Activated CD4-positive, alpha-beta memory T cell treated with anti-CD3 and anti-CD28 coated beads for 36 hours (primary cell): ENCODE measurements at regions not wholly inside any gene's neighbourhood (a gene's known extent, or its start where the extent isn't known, plus 50 kb on each side); places are given as distances from the start of the nearest gene placed in this dataset.

Experiments used
- CTCF ChIA-PET: fragments of 350-600 bp; sonication (Branson Sonifier 250); formaldehyde crosslinking; loops from one replicate; lab custom pipeline; 2021; ENCODE audit warnings: antibody characterized with exemption, inconsistent platforms; lab: Charles Lee
- POLR2A ChIA-PET: fragments of 350-600 bp; sonication (Branson Sonifier 250); formaldehyde crosslinking; loops from one replicate; lab custom pipeline; 2021; ENCODE audit warnings: antibody characterized with exemption; lab: Charles Lee
- DNase-seq: peaks from one replicate; pipeline ENCODE4 v3.0.0-alpha.2; 2020
- H3K27ac Mint-ChIP-seq: one replicate; pipeline ENCODE4 v1.8.0; 2021; ENCODE audit warnings: mixed read lengths
- H3K27me3 Mint-ChIP-seq: one replicate; pipeline ENCODE4 v1.8.0; 2021; ENCODE audit warnings: mixed read lengths
- H3K36me3 Mint-ChIP-seq: one replicate; pipeline ENCODE4 v1.8.0; 2021; ENCODE audit warnings: mixed read lengths
- H3K4me1 Mint-ChIP-seq: one replicate; pipeline ENCODE4 v1.8.0; 2021; ENCODE audit warnings: low read depth, mixed read lengths
- H3K4me3 Mint-ChIP-seq: one replicate; pipeline ENCODE4 v1.8.0; 2021; ENCODE audit warnings: mild to moderate bottlenecking, mixed read lengths
- H3K9me3 Mint-ChIP-seq: one replicate; pipeline ENCODE4 v1.8.0; 2021; ENCODE audit warnings: mixed read lengths
- intact Hi-C: fragments of 100-400 bp; cut with micrococcal nuclease; formaldehyde crosslinking; loops from one replicate; pipeline ENCODE4 v1.15.1; 2023

- CTCF ChIA-PET = no interaction called here
- intact Hi-C loops = loop anchor here (5.0 kb wide), 1 partner anchor 64 kb away; no protein-coding TSS in a partner anchor
- no peaks in the 10 kb centered on the region for H3K27me3 Mint-ChIP-seq
Measured at GRCh38 chr5:110321117-110321516, 405.4 kb downstream of the TMEM232 start.

GRCh38 chr5:110323357-110323756 lies 403.1 kb downstream of the TMEM232 start:
- POLR2A ChIA-PET = no interaction called here
- no peak overlapping the region for H3K4me3 Mint-ChIP-seq
- no peaks in the 10 kb centered on the region for H3K9me3 Mint-ChIP-seq
- no peaks in the 10 kb centered on the region for H3K4me1 Mint-ChIP-seq
- H3K27me3 Mint-ChIP-seq = no peaks in the 10 kb centered on the region
- intact Hi-C loops = loop anchor here (5.0 kb wide), 1 partner anchor 66 kb away; no protein-coding TSS in a partner anchor
- DNase-seq = no peak
- no peak overlapping the region for H3K27ac Mint-ChIP-seq
- no peaks in the 10 kb centered on the region for H3K36me3 Mint-ChIP-seq
- CTCF ChIA-PET = no interaction called here

More at GRCh38 chr5:110321117-110321516, 405.4 kb downstream of the TMEM232 start:
- no peak for DNase-seq
- peaks cover 3% of the 10 kb centered on the region for H3K9me3 Mint-ChIP-seq
- H3K36me3 Mint-ChIP-seq = no peaks in the 10 kb centered on the region
- no peak overlapping the region for H3K4me3 Mint-ChIP-seq
- no peaks in the 10 kb centered on the region for H3K4me1 Mint-ChIP-seq
- no peak overlapping the region for H3K27ac Mint-ChIP-seq
- POLR2A ChIA-PET = no interaction called here

DNA sequence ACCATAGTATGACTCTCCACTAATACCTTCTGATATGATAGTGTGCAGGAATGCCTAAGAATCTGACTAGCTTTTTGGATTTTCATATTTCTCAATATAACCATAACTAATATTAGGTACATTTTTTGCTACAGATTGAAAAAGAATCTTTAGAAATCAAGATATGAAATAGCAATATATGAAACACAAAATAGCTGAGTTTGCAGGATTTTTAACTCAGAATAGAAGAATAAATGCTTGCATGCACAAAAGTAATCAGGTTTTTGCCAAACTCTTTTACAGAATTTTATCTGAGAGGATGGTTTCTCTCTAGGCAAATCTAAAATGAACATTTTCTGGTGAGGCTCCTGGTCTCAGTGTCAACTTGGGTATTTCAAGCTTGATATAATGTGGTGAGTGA lies 402.6 kb downstream of the TMEM232 start:
- no peaks in the 10 kb centered on the region for H3K9me3 Mint-ChIP-seq
- H3K27ac Mint-ChIP-seq = no peak overlapping the region
- CTCF ChIA-PET = no interaction called here
- H3K4me1 Mint-ChIP-seq = no peaks in the 10 kb centered on the region
- no peaks in the 10 kb centered on the region for H3K36me3 Mint-ChIP-seq
- DNase-seq = no peak
- H3K27me3 Mint-ChIP-seq = no peaks in the 10 kb centered on the region
- intact Hi-C loops = loop anchor here (5.0 kb wide), 1 partner anchor 67 kb away; no protein-coding TSS in a partner anchor
- H3K4me3 Mint-ChIP-seq = no peak overlapping the region
- POLR2A ChIA-PET = no interaction called here

- intact Hi-C loops = loop anchor here (5.0 kb wide), 1 partner anchor 68 kb away; no protein-coding TSS in a partner anchor
- CTCF ChIA-PET = no interaction called here
- Mint-ChIP-seq H3K4me3 (no peak overlapping the region), H3K27ac (no peak overlapping the region), H3K4me1 (no peaks in the 10 kb centered on the region), H3K27me3 (no peaks in the 10 kb centered on the region), H3K9me3 (no peaks in the 10 kb centered on the region), H3K36me3 (no peaks in the 10 kb centered on the region)
- POLR2A ChIA-PET = no interaction called here
- DNase-seq = no peak
Measured at GRCh38 chr5:110324876-110325275, 401.6 kb downstream of the TMEM232 start.

- H3K27ac Mint-ChIP-seq = no peak overlapping the region
- intact Hi-C loops = loop anchor here (5.0 kb wide), 1 partner anchor 638 kb away; no protein-coding TSS in a partner anchor
- H3K36me3 Mint-ChIP-seq = no peaks in the 10 kb centered on the region
- no peaks in the 10 kb centered on the region for H3K9me3 Mint-ChIP-seq
- ChIA-PET POLR2A (no interaction called here), CTCF (no interaction called here)
- DNase-seq = no peak
- H3K4me1 Mint-ChIP-seq = no peaks in the 10 kb centered on the region
- H3K4me3 Mint-ChIP-seq = no peak overlapping the region
- no peaks in the 10 kb centered on the region for H3K27me3 Mint-ChIP-seq
Measured at GRCh38 chr5:110329955-110330525, 396.4 kb downstream of the TMEM232 start.

DNA sequence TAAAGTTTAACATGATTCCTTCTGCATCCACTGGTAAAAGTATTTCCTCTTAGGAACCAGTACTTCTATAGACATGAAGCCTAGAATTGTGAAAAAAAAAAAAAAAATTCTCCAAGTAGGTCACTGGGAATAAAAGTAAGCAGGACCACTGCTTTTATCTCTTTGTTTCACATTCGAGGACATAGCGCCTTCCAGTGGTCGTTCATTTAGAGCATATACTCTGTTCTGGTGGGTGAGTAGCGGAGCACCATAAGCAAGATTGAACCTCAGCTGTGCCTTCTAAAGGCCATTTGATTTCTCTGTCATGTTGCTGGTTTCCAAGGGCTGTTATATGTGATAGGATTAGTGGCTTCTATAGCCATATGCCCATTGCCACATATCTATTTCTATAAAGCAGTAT lies 393.1 kb downstream of the TMEM232 start:
- intact Hi-C loops = loop anchor here (5.0 kb wide), 1 partner anchor 641 kb away; no protein-coding TSS in a partner anchor
- Mint-ChIP-seq H3K4me3 (no peak overlapping the region), H3K36me3 (no peaks in the 10 kb centered on the region), H3K27me3 (no peaks in the 10 kb centered on the region), H3K9me3 (no peaks in the 10 kb centered on the region), H3K4me1 (no peaks in the 10 kb centered on the region), H3K27ac (no peak overlapping the region)
- DNase-seq = peak; percentile 11
- ChIA-PET CTCF (no interaction called here), POLR2A (no interaction called here)

GRCh38 chr5:110335361-110336066 lies 391.0 kb downstream of the TMEM232 start:
- Mint-ChIP-seq H3K27me3 (no peaks in the 10 kb centered on the region), H3K4me3 (no peak overlapping the region), H3K27ac (no peak overlapping the region), H3K36me3 (no peaks in the 10 kb centered on the region), H3K9me3 (no peaks in the 10 kb centered on the region), H3K4me1 (no peaks in the 10 kb centered on the region)
- ChIA-PET CTCF (no interaction called here), POLR2A (no interaction called here)
- intact Hi-C loops = no loop called here
- DNase-seq = no peak

- intact Hi-C loops = no loop called here
- no peak overlapping the region for H3K4me3 Mint-ChIP-seq
- H3K27ac Mint-ChIP-seq = no peak overlapping the region
- ChIA-PET POLR2A (no interaction called here), CTCF (no interaction called here)
- no peaks in the 10 kb centered on the region for H3K27me3 Mint-ChIP-seq
- DNase-seq = no peak
- H3K9me3 Mint-ChIP-seq = no peaks in the 10 kb centered on the region
- H3K36me3 Mint-ChIP-seq = no peaks in the 10 kb centered on the region
- H3K4me1 Mint-ChIP-seq = no peaks in the 10 kb centered on the region
Measured at GRCh38 chr5:110338341-110339083, 388.0 kb downstream of the TMEM232 start.

GRCh38 chr5:110339399-110339798 lies 387.1 kb downstream of the TMEM232 start:
- Mint-ChIP-seq H3K27me3 (no peaks in the 10 kb centered on the region), H3K36me3 (no peaks in the 10 kb centered on the region), H3K27ac (no peak overlapping the region), H3K4me3 (no peak overlapping the region), H3K9me3 (no peaks in the 10 kb centered on the region), H3K4me1 (no peaks in the 10 kb centered on the region)
- intact Hi-C loops = no loop called here
- ChIA-PET CTCF (no interaction called here), POLR2A (no interaction called here)
- DNase-seq = no peak

GRCh38 chr5:110341836-110342235 lies 384.6 kb downstream of the TMEM232 start:
- POLR2A ChIA-PET = no interaction called here
- intact Hi-C loops = loop anchor here (5.0 kb wide), 1 partner anchor 655 kb away; the partner anchor contains the start of gene MAN2A1
- H3K27me3 Mint-ChIP-seq = no peaks in the 10 kb centered on the region

DNA sequence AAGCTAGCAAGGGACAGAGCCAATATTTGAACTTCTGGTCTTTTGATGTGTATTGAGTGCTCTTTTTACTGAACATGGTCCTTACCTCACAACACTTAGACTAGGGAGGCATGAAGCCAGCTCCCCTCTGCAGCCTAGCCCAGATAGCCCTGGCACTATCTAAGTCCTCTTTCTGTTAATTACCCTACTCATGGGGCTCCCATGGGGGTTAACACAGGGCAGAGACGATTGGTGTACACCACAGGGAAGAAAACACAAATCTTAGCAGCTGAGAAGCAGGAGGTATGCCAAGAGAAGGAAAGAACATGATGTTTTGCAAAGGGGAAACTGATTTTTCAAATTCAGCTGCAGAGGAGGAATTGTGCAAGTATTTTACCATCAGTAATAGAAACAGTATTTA lies 383.8 kb downstream of the TMEM232 start:
- no peaks in the 10 kb centered on the region for H3K36me3 Mint-ChIP-seq
- ChIA-PET POLR2A (no interaction called here), CTCF (interaction anchor here (0.6 kb wide), 1 partner anchor 930 kb away, joined by 3 read pairs; no protein-coding TSS in a partner anchor)
- no peak for DNase-seq
- no peak overlapping the region for H3K27ac Mint-ChIP-seq
- no peaks in the 10 kb centered on the region for H3K27me3 Mint-ChIP-seq
- no peaks in the 10 kb centered on the region for H3K9me3 Mint-ChIP-seq
- intact Hi-C loops = loop anchor here (5.0 kb wide), 1 partner anchor 655 kb away; the partner anchor contains the start of gene MAN2A1
- H3K4me1 Mint-ChIP-seq = no peaks in the 10 kb centered on the region
- no peak overlapping the region for H3K4me3 Mint-ChIP-seq

More at GRCh38 chr5:110341836-110342235, 384.6 kb downstream of the TMEM232 start:
- no peaks in the 10 kb centered on the region for H3K9me3 Mint-ChIP-seq
- H3K4me1 Mint-ChIP-seq = no peaks in the 10 kb centered on the region
- no peak overlapping the region for H3K4me3 Mint-ChIP-seq
- no peak for DNase-seq
- no peaks in the 10 kb centered on the region for H3K36me3 Mint-ChIP-seq
- CTCF ChIA-PET = no interaction called here
- H3K27ac Mint-ChIP-seq = no peak overlapping the region

DNA sequence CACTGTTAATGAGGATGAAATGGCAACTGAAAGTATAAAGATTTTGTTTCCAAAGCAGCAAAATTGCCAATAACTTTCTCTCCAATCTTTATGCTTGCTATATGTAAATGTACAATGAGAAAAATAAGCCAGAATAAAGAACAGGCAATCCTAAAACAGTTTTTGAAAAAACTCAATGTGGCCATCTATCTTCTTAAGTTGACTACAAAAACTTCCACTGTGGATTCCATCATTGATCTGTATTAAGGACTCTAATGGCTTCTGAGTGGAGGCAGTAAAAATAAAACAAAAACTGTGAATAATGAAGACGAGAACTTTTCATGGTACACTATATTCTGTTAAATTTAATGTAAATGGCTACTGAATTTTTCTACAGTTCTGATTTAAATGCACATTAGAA lies 382.9 kb downstream of the TMEM232 start:
- POLR2A ChIA-PET = no interaction called here
- no peaks in the 10 kb centered on the region for H3K27me3 Mint-ChIP-seq

More for the DNA sequence above, 382.9 kb downstream of the TMEM232 start:
- Mint-ChIP-seq H3K9me3 (no peaks in the 10 kb centered on the region), H3K27ac (no peak overlapping the region), H3K4me3 (no peak overlapping the region), H3K4me1 (no peaks in the 10 kb centered on the region), H3K36me3 (no peaks in the 10 kb centered on the region)
- no peak for DNase-seq
- CTCF ChIA-PET = no interaction called here
- intact Hi-C loops = loop anchor here (5.0 kb wide), 1 partner anchor 656 kb away; the partner anchor contains the start of gene MAN2A1
